Esophagus squamous epithelium (tissue), 5 donors: ENCODE measurements at regions not wholly inside any gene's neighbourhood (a gene's known extent, or its start where the extent isn't known, plus 50 kb on each side); places are given as distances from the start of the nearest gene placed in this dataset.

Source experiments
- DNase-seq: peaks from one replicate; lab custom pipeline; 2025; lab: John Stamatoyannopoulos, UW
- H3K27ac ChIP-seq, 4 donors: fragments of 200-600 bp; sonication (generic); one replicate each; pipeline ENCODE4 v1.5.1; 2016 to 2019; ENCODE audit warnings: mild to moderate bottlenecking in 1 of 4
- H3K27me3 ChIP-seq, 4 donors: fragments of 200-600 bp; sonication (generic); 1 replicate in 3 of 4; 2 replicates in 1 of 4; pipeline versions ENCODE4 v1.5.1 to v1.6.0; 2017 to 2021; ENCODE audit warnings: antibody characterized with exemption in 1 of 4
- H3K36me3 ChIP-seq, 3 donors: fragments of 200-600 bp; sonication (generic); one replicate each; pipeline ENCODE4 v1.5.1; 2016 to 2019
- H3K4me1 ChIP-seq, 3 donors: fragments of 200-600 bp; sonication (generic); one replicate each; pipeline ENCODE4 v1.5.1; 2017 to 2019
- H3K4me3 ChIP-seq, 4 donors: fragments of 200-600 bp; sonication (generic); 1 replicate in 3 of 4; 2 replicates in 1 of 4; pipeline ENCODE4 v1.5.1; 2016 to 2019; ENCODE audit warnings: mild to moderate bottlenecking in 2 of 4, moderate library complexity in 1 of 4
- H3K9me3 ChIP-seq, 3 donors: fragments of 200-600 bp; sonication (generic); one replicate each; pipeline ENCODE4 v1.5.1; 2016 to 2019
- CTCF ChIP-seq, 6 experiments: fragments of 450-650 bp in 4 of 6; fragments of 200-600 bp in 2 of 6; sonication (generic) in 2 of 6; IDR thresholded peaks; one replicate each; pipeline ENCODE4 v1.5.1; 2016 to 2019; ENCODE audit warnings: antibody characterized with exemption in 6 of 6, mild to moderate bottlenecking in 4 of 6, moderate library complexity in 4 of 6
- POLR2A ChIP-seq, 4 donors: fragments of 450-650 bp; IDR thresholded peaks; one replicate each; pipeline ENCODE4 v1.6.1; 2017; ENCODE audit warnings: antibody characterized with exemption in 4 of 4, mild to moderate bottlenecking in 4 of 4, moderate library complexity in 3 of 4
- WGBS, 2 donors: methylation state at CpG; one replicate each; pipeline ENCODE4 v1.1.5; 2018; 5-methylcytosine and 5-hydroxymethylcytosine counted together
- intact Hi-C: fragments of 100-400 bp; cut with DNase I; formaldehyde crosslinking; loops from one replicate; pipeline ENCODE4 v1.15.0; 2022
- donor health status: DM: yes; HTN: yes; CAD: no.

DNA sequence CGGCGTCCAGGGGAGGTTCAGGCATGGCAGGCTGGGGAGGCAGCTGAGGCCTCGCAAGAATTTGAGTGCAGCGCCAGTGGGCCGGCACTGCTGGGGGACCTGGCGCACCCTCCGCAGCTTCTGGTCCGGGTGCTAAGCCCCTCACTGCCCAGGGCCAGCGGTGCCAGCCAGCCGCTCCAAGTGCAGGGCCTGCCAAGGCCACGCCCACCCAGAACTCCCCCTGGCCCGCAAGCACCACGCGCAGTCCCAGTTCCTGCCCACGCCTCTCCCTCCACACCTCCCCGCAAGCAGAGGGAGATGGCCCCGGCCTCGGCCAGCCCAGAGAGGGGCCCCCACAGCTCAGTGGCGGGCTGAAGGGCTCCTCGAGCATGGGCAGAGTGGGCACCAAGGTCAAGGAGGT lies 2017.3 kb downstream of the LRRC4C start:
- intact Hi-C loops: no loop called here
- no peak for DNase-seq
- H3K27me3 ChIP-seq: no peaks in the 10 kb centered on the region
- H3K36me3 ChIP-seq: no peaks in the 10 kb centered on the region
- H3K4me1 ChIP-seq: no peaks in the 10 kb centered on the region
- no peak overlapping the region for H3K4me3 ChIP-seq
- TF ChIP-seq POLR2A (IDR thresholded peaks at IDR 0.05) (no peak), CTCF (IDR thresholded peaks at IDR 0.05) (no peak)
- H3K9me3 ChIP-seq: peaks cover 0 to 7% (median 6%) of the 10 kb centered on the region in 3 donors
- WGBS, 2 donors: no CpG with 5 or more reads among the region's 20 CpGs
- no peak overlapping the region for H3K27ac ChIP-seq

GRCh38 chr11:39435641-39436040 lies 2023.8 kb downstream of the LRRC4C start:
- intact Hi-C loops: no loop called here
- no peak for TF ChIP-seq CTCF (IDR thresholded peaks at IDR 0.05)
- no peak for TF ChIP-seq POLR2A (IDR thresholded peaks at IDR 0.05)

GRCh38 chr11:39434466-39434865 lies 2025.0 kb downstream of the LRRC4C start:
- no peaks in the 10 kb centered on the region for H3K36me3 ChIP-seq

More at GRCh38 chr11:39435641-39436040, 2023.8 kb downstream of the LRRC4C start:
- H3K4me1 ChIP-seq: no peaks in the 10 kb centered on the region
- WGBS, 2 donors: 86 to 93% methylated on average over 3 of the region's 3 CpGs
- no peak for DNase-seq
- H3K27ac ChIP-seq: no peak overlapping the region
- no peaks in the 10 kb centered on the region for H3K36me3 ChIP-seq
- H3K9me3 ChIP-seq: no peaks in the 10 kb centered on the region
- H3K27me3 ChIP-seq: no peaks in the 10 kb centered on the region
- no peak overlapping the region for H3K4me3 ChIP-seq

DNA sequence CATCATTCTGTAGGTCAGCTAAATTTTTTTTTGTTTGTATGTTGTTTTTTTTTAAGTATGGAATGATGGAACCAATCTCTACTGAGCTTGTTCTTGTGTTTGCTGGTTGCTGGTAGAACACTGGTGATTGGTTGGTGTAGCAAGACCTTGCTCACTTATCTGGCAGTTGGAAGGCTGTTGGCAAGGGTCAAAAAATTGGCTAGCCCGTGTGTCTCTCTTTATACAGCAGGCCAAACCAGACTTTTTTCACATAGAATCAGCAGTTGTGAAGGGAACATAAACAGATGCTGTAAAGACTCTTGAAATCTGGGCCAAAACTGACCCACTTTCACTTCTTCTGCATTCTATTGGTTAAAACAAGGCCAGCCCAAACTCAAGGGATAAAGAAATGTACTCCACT lies 2026.5 kb downstream of the LRRC4C start:
- WGBS, 2 donors: 0% methylated on average over 1 of the region's 1 CpG
- intact Hi-C loops: no loop called here
- no peak overlapping the region for H3K4me3 ChIP-seq
- no peak overlapping the region for H3K27ac ChIP-seq
- no peaks in the 10 kb centered on the region for H3K9me3 ChIP-seq
- no peak for DNase-seq
- no peaks in the 10 kb centered on the region for H3K4me1 ChIP-seq
- no peaks in the 10 kb centered on the region for H3K27me3 ChIP-seq
- TF ChIP-seq POLR2A (IDR thresholded peaks at IDR 0.05) (no peak), CTCF (IDR thresholded peaks at IDR 0.05) (no peak)
- no peaks in the 10 kb centered on the region for H3K36me3 ChIP-seq

More at GRCh38 chr11:39434466-39434865, 2025.0 kb downstream of the LRRC4C start:
- no peak for DNase-seq
- 63 to 67% methylated on average over 1 of the region's 1 CpG for WGBS, 2 donors
- TF ChIP-seq POLR2A (IDR thresholded peaks at IDR 0.05) (no peak), CTCF (IDR thresholded peaks at IDR 0.05) (no peak)
- H3K4me3 ChIP-seq: no peak overlapping the region
- H3K9me3 ChIP-seq: no peaks in the 10 kb centered on the region
- H3K27me3 ChIP-seq: no peaks in the 10 kb centered on the region
- no peak overlapping the region for H3K27ac ChIP-seq
- H3K4me1 ChIP-seq: no peaks in the 10 kb centered on the region
- intact Hi-C loops: no loop called here

DNA sequence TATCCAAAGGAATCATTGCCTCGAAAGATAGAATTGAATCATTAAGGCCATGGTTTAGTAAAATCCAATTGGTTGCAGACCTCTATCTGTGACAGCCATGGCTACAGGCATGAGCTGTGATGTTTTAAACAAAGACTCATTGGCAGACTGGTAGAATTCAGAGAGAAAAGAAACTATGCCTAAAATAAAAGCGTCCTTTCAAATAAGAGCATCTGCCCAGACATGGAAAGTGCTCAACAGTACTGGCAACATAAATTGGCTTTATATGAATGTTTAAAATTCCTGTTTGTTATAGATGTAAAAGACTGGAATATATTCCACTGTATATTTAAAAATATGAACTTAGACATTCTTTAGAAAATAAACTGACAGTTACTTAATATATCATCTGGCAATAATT lies 2034.2 kb downstream of the LRRC4C start:
- TF ChIP-seq CTCF (IDR thresholded peaks at IDR 0.05): no peak
- TF ChIP-seq POLR2A (IDR thresholded peaks at IDR 0.05): no peak
- Histone ChIP-seq H3K9me3 (no peaks in the 10 kb centered on the region), H3K27me3 (no peaks in the 10 kb centered on the region), H3K36me3 (no peaks in the 10 kb centered on the region), H3K4me3 (no peak overlapping the region), H3K4me1 (no peaks in the 10 kb centered on the region), H3K27ac (no peak overlapping the region)
- intact Hi-C loops: no loop called here
- WGBS, 2 donors: 74 to 78% methylated on average over 2 of the region's 2 CpGs
- DNase-seq: no peak
